K562 (cell line): ENCODE measurements at regions not wholly inside any gene's neighbourhood (a gene's known extent, or its start where the extent isn't known, plus 50 kb on each side); places are given as distances from the start of the nearest gene placed in this dataset.

Experiments
- ATAC-seq: fragments of 200-7000 bp; cut with Tn5 transposase; 3 replicates; pipeline ENCODE4 v1.9.1; 2020; ENCODE audit warnings: moderate library complexity
- BruUV-seq: library from RNA; stranded (reverse); fragments of 400-500 nt; replicated peaks from 2 replicates; lab custom pipeline; 2021; lab: Mats Ljungman, UMichigan
- CTCF ChIA-PET: fragments of 300-600 bp; formaldehyde crosslinking; extraction: SDS; loops from one replicate; lab custom pipeline; 2021; ENCODE audit warnings: low intra/inter-chr PET ratio; lab: Yijun Ruan, JAX
- POLR2A ChIA-PET: fragments of 300-600, 350-650 bp; sonication (Branson Sonifier 250); formaldehyde crosslinking; extraction: SDS; loops from one replicate; lab custom pipeline; 2021; ENCODE audit warnings: antibody characterized with exemption, inconsistent platforms; lab: Yijun Ruan, JAX
- DNase-seq, 4 experiments: peaks; one replicate each; pipeline versions ENCODE4 v3.0.0 to v3.0.0-alpha.2; 2011 to 2018; ENCODE audit warnings: low spot score in 3 of 4, mixed read lengths in 3 of 4; ENCODE audit errors: extremely low read depth in 1 of 4
- FAIRE-seq: peaks from 2 replicates; lab custom pipeline; 2011; peaks lifted over from hg19 to GRCh38; lab: Jason Lieb, UNC
- H2AFZ ChIP-seq: 2 replicates; pipeline ENCODE4 v1.6.0; 2011; ENCODE audit warnings: low read depth, low read length, control low read depth, inconsistent platforms
- H3K27ac ChIP-seq: fragments of 200-600 bp; 3 replicates; pipeline ENCODE4 v1.8.0; 2011; ENCODE audit warnings: low read depth, mild to moderate bottlenecking, control low read depth, inconsistent platforms, low read length, moderate library complexity, mixed read lengths; ENCODE audit errors: extremely low read depth
- H3K27me3 ChIP-seq, 2 experiments: fragments of 300-600 bp in 1 of 2; 2 replicates in 1 of 2; 3 replicates in 1 of 2; pipeline versions ENCODE4 v1.6.0 to v1.8.0; 2011; ENCODE audit warnings: inconsistent platforms in 2 of 2, low read length in 2 of 2, mild to moderate bottlenecking in 1 of 2, mixed read lengths in 1 of 2, moderate library complexity in 1 of 2; ENCODE audit not compliant: control insufficient read depth in 2 of 2, insufficient read depth in 2 of 2
- H3K36me3 ChIP-seq: fragments of 300-600 bp; 3 replicates; pipeline ENCODE4 v1.8.0; 2011; ENCODE audit warnings: mild to moderate bottlenecking, low read length, inconsistent platforms; ENCODE audit not compliant: control insufficient read depth, insufficient read depth
- H3K4me1 ChIP-seq, 2 experiments: fragments of 200-600 bp in 1 of 2; replicated peaks in 1 of 2; 2 replicates in 1 of 2; 3 replicates in 1 of 2; pipeline versions ENCODE4 v1.5.1 to v1.8.0; 2011; ENCODE audit warnings: inconsistent platforms in 2 of 2, low read length in 2 of 2, mild to moderate bottlenecking in 1 of 2, mixed read lengths in 1 of 2, moderate library complexity in 1 of 2; ENCODE audit not compliant: control insufficient read depth in 2 of 2, insufficient read depth in 2 of 2
- H3K4me2 ChIP-seq: 2 replicates; pipeline ENCODE4 v1.6.1; 2011; ENCODE audit warnings: low read length, control low read depth, inconsistent platforms, mixed read lengths; ENCODE audit not compliant: insufficient read depth
- H3K4me3 ChIP-seq: fragments of 200-600 bp; sonication (generic), shearing (Covaris generic); 2 replicates; pipeline ENCODE4 v1.5.1; 2016; ENCODE audit warnings: control low read depth, inconsistent platforms
- H3K79me2 ChIP-seq: fragments of 200-600 bp; 3 replicates; pipeline ENCODE4 v1.8.0; 2011; ENCODE audit warnings: low read length, inconsistent platforms; ENCODE audit not compliant: control insufficient read depth, insufficient read depth
- H3K9ac ChIP-seq, 2 experiments: 2 replicates each; pipeline versions ENCODE4 v1.6.0 to v1.6.1; 2011; ENCODE audit warnings: low read depth in 2 of 2, low read length in 2 of 2, control low read depth in 1 of 2, inconsistent platforms in 1 of 2, mild to moderate bottlenecking in 1 of 2, mixed read lengths in 1 of 2; ENCODE audit not compliant: insufficient read depth in 1 of 2
- H3K9me1 ChIP-seq: one replicate; pipeline ENCODE4 v1.6.0; 2011; ENCODE audit warnings: inconsistent platforms, mild to moderate bottlenecking, low read length, moderate library complexity; ENCODE audit not compliant: control insufficient read depth, insufficient read depth
- H3K9me3 ChIP-seq: replicated peaks from 2 replicates; pipeline ENCODE4 v1.5.1; 2011; ENCODE audit warnings: low read depth, low read length, inconsistent platforms; ENCODE audit not compliant: control insufficient read depth, insufficient read depth
- H4K20me1 ChIP-seq: replicated peaks from 2 replicates; pipeline ENCODE4 v1.6.1; 2011; ENCODE audit warnings: low read length, inconsistent platforms, mixed read lengths; ENCODE audit not compliant: control insufficient read depth, insufficient read depth
- ELF1 ChIP-seq: fragments of 200-800 bp; sonication (Bioruptor generic); IDR thresholded peaks from 2 replicates; pipeline ENCODE4 v1.6.1; 2016; ENCODE audit warnings: missing genetic modification characterization, missing compliant biosample characterization
- HNRNPLL ChIP-seq: fragments of 200-400 bp; formaldehyde crosslinking; IDR thresholded peaks from 2 replicates; pipeline ENCODE4 v1.6.1; 2017; ENCODE audit warnings: low read length, low read depth, mild to moderate bottlenecking; ENCODE audit not compliant: poor library complexity, severe bottlenecking
- NFE2 ChIP-seq: IDR thresholded peaks from 2 replicates; pipeline ENCODE4 v1.6.1; 2014; ENCODE audit warnings: antibody characterized with exemption, low read depth
- POLR2B ChIP-seq: fragments of 450-650 bp; IDR thresholded peaks from 2 replicates; pipeline ENCODE4 v1.6.1; 2018; ENCODE audit warnings: low read depth; ENCODE audit not compliant: partially characterized antibody
- POLR3G ChIP-seq: IDR thresholded peaks from 2 replicates; pipeline ENCODE4 v1.6.1; 2011; ENCODE audit not compliant: insufficient read length, insufficient replicate concordance; ENCODE audit errors: extremely low read depth
- PTRF ChIP-seq: fragments of 450-650 bp; IDR thresholded peaks from 2 replicates; pipeline ENCODE4 v1.6.1; 2016; ENCODE audit warnings: mild to moderate bottlenecking, missing genetic modification characterization, missing compliant biosample characterization
- RAD51 ChIP-seq: fragments of 450-650 bp; IDR thresholded peaks from 2 replicates; pipeline ENCODE4 v1.7.1; 2016; ENCODE audit warnings: low read depth, mild to moderate bottlenecking, borderline replicate concordance
- SFPQ ChIP-seq: fragments of 200-400 bp; formaldehyde crosslinking; IDR thresholded peaks from 2 replicates; pipeline ENCODE4 v1.6.1; 2017; ENCODE audit warnings: mild to moderate bottlenecking, low read depth, low read length, moderate library complexity
- ZNF232 ChIP-seq: sonication (generic); formaldehyde crosslinking; IDR thresholded peaks from 2 replicates; pipeline ENCODE4 v1.8.0; 2022; ENCODE audit warnings: mild to moderate bottlenecking, missing genetic modification reagents
- WGBS: fragments of 100-300 bp; shearing (Covaris generic); methylation state at CpG from one replicate; pipeline ENCODE4 v1.1.6; 2016; ENCODE audit warnings: low coverage, mixed read lengths; ENCODE audit not compliant: insufficient coverage; ENCODE audit errors: missing lambda C conversion rate; 5-methylcytosine and 5-hydroxymethylcytosine counted together
- in situ Hi-C: fragments of 300-500 bp; cut with MboI; formaldehyde crosslinking; loops from 4 replicates; pipeline ENCODE4 v1.15.0; 2018; ENCODE audit warnings: inconsistent platforms, mixed read lengths
- intact Hi-C: fragments of 100-400 bp; cut with micrococcal nuclease; formaldehyde crosslinking; loops from 2 replicates; pipeline ENCODE4 v1.14.2; 2022

- TF ChIP-seq ZNF232 (CRISPR knock-in tag) (no peak), RAD51 (no peak), NFE2 (no peak), ELF1 (tag) (no peak), HNRNPLL (no peak), POLR3G (no peak)
These were observed 613.3 kb downstream of the TBC1D22A start (continued) for GRCh38 chr22:47375621-47376321.

- no peaks in the 10 kb centered on the region for H3K4me1 ChIP-seq
- ChIA-PET CTCF (no interaction called here), POLR2A (no interaction called here)
- no TSS peak for BruUV-seq
- no peaks in the 10 kb centered on the region for H3K79me2 ChIP-seq
- DNase-seq (no peak), FAIRE-seq (no peak), ATAC-seq (no peak)
- no peaks in the 10 kb centered on the region for H3K9me3 ChIP-seq
- no peaks in the 10 kb centered on the region for H3K9me1 ChIP-seq
- no peak for TF ChIP-seq PTRF (tag)
- TF ChIP-seq SFPQ = no peak
- no peak for TF ChIP-seq POLR2B
- in situ Hi-C loops = no loop called here
- intact Hi-C loops = no loop called here
- no peaks in the 10 kb centered on the region for H3K36me3 ChIP-seq
- H3K4me3 ChIP-seq = no peak overlapping the region
- H3K9ac ChIP-seq = no peak overlapping the region
- peaks cover 0 to 26% of the 10 kb centered on the region in 2 experiments; a peak in 2 of 5 replicates for H3K27me3 ChIP-seq
- H3K27ac ChIP-seq = no peak overlapping the region
- no peak overlapping the region for H3K4me2 ChIP-seq
- 3% methylated on average over 13 of the region's 18 CpGs for WGBS
- no peak overlapping the region for H2AFZ ChIP-seq
- no peaks in the 10 kb centered on the region for H4K20me1 ChIP-seq
These were observed 612.6 kb downstream of the TBC1D22A start for GRCh38 chr22:47374901-47375575.
